C4-2B (cell line): ENCODE measurements at regions not wholly inside any gene's neighbourhood (a gene's known extent, or its start where the extent isn't known, plus 50 kb on each side); places are given as distances from the start of the nearest gene placed in this dataset.
"Not testable (repeated sequence)": the region's sequence is repeated elsewhere in the genome, so short reads cannot be mapped to it uniquely, and the experiment has no call there.

ENCODE experiments used
- ZFX ChIP-seq: fragments of 450-650 bp; IDR thresholded peaks from 2 replicates; pipeline ENCODE4 v1.6.1; 2017
- TF ChIP-seq, protein P1 (sequence below): fragments of 450-650 bp; conservative IDR thresholded peaks from 2 replicates; pipeline ENCODE4 v1.5.1; 2017; ENCODE audit warnings: mild to moderate bottlenecking

DNA sequence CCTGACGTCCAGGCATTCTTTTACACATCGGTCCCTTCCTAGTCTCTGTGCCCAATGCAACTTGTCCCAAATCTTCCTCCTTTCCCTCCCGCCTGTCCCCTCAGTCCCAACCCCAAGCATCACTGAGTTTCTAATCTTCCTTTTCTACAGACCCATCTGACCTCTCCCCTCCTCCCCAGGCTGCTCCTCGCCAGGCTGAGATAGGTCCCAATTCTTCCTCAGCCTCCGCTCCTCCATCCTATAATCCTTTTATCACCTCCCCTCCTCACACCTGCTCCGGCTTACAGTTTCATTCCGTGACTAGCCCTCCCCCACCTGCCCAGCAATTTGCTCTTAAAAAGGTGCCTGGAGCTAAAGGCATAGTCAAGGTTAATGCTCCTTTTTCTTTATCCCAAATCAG is 323.1 kb upstream of the LMCD1 start:
- TF ChIP-seq, protein P1, sequence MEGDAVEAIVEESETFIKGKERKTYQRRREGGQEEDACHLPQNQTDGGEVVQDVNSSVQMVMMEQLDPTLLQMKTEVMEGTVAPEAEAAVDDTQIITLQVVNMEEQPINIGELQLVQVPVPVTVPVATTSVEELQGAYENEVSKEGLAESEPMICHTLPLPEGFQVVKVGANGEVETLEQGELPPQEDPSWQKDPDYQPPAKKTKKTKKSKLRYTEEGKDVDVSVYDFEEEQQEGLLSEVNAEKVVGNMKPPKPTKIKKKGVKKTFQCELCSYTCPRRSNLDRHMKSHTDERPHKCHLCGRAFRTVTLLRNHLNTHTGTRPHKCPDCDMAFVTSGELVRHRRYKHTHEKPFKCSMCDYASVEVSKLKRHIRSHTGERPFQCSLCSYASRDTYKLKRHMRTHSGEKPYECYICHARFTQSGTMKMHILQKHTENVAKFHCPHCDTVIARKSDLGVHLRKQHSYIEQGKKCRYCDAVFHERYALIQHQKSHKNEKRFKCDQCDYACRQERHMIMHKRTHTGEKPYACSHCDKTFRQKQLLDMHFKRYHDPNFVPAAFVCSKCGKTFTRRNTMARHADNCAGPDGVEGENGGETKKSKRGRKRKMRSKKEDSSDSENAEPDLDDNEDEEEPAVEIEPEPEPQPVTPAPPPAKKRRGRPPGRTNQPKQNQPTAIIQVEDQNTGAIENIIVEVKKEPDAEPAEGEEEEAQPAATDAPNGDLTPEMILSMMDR, result not testable (repeated sequence)
- TF ChIP-seq ZFX, result not testable (repeated sequence)
